MM.1S (cell line): ENCODE measurements at regions not wholly inside any gene's neighbourhood (a gene's known extent, or its start where the extent isn't known, plus 50 kb on each side); places are given as distances from the start of the nearest gene placed in this dataset.

Experiments used
- DNase-seq: peaks from one replicate; pipeline ENCODE4 v3.0.0-alpha.2; 2015
- H2AFZ ChIP-seq: fragments of 300-600 bp; sonication (generic); 2 replicates; pipeline ENCODE4 v1.6.0; 2016; ENCODE audit warnings: antibody characterized with exemption, low read length
- H3F3A ChIP-seq: fragments of 300-600 bp; sonication (generic); 2 replicates; pipeline ENCODE4 v1.6.1; 2016; ENCODE audit warnings: mild to moderate bottlenecking, antibody characterized with exemption, low read length, moderate library complexity, mixed read lengths; ENCODE audit not compliant: insufficient read depth
- H3K27ac ChIP-seq: fragments of 300-600 bp; sonication (generic); 2 replicates; pipeline ENCODE4 v1.5.1; 2016; ENCODE audit warnings: mild to moderate bottlenecking, low read length
- H3K27me3 ChIP-seq: fragments of 300-600 bp; sonication (generic); replicated peaks from 2 replicates; pipeline ENCODE4 v1.6.0; 2016; ENCODE audit warnings: low read length; ENCODE audit not compliant: insufficient read depth
- H3K36me3 ChIP-seq: fragments of 300-600 bp; sonication (generic); replicated peaks from 2 replicates; pipeline ENCODE4 v1.6.1; 2016; ENCODE audit warnings: mild to moderate bottlenecking, low read length, mixed read lengths; ENCODE audit not compliant: insufficient read depth
- H3K4me1 ChIP-seq: fragments of 300-600 bp; sonication (generic); 2 replicates; pipeline ENCODE4 v1.6.1; 2016; ENCODE audit warnings: low read length, mixed read lengths
- H3K4me2 ChIP-seq: fragments of 300-600 bp; sonication (generic); 2 replicates; pipeline ENCODE4 v1.6.0; 2016; ENCODE audit warnings: low read depth, low read length
- H3K4me3 ChIP-seq: fragments of 300-600 bp; sonication (generic); 2 replicates; pipeline ENCODE4 v1.5.1; 2016; ENCODE audit warnings: low read length, mixed read lengths
- H3K79me2 ChIP-seq: fragments of 300-600 bp; sonication (generic); 2 replicates; pipeline ENCODE4 v1.6.1; 2016; ENCODE audit warnings: mixed run types, low read length, mixed read lengths
- H3K9ac ChIP-seq: fragments of 300-600 bp; sonication (generic); 2 replicates; pipeline ENCODE4 v1.6.1; 2016; ENCODE audit warnings: low read length, mixed read lengths
- H3K9me2 ChIP-seq: fragments of 300-600 bp; sonication (generic); replicated peaks from 2 replicates; pipeline ENCODE4 v1.6.1; 2016; ENCODE audit warnings: mild to moderate bottlenecking, low read length, mixed read lengths; ENCODE audit not compliant: insufficient read depth
- H3K9me3 ChIP-seq: fragments of 300-600 bp; sonication (generic); replicated peaks from 2 replicates; pipeline ENCODE4 v1.6.1; 2016; ENCODE audit warnings: mild to moderate bottlenecking, low read length, mixed read lengths; ENCODE audit not compliant: insufficient read depth
- H4K20me1 ChIP-seq: fragments of 300-600 bp; sonication (generic); 2 replicates; pipeline ENCODE4 v1.6.1; 2016; ENCODE audit warnings: mild to moderate bottlenecking, low read length, moderate library complexity, mixed read lengths; ENCODE audit not compliant: insufficient read depth
- EZH2 ChIP-seq: fragments of 300-600 bp; sonication (generic); optimal IDR thresholded peaks from 2 replicates; pipeline ENCODE3; 2017; ENCODE audit warnings: low read depth, mild to moderate bottlenecking, antibody characterized with exemption, low read length, mixed read lengths
- EZH2phosphoT487 ChIP-seq: fragments of 300-600 bp; sonication (generic); IDR thresholded peaks from 2 replicates; pipeline ENCODE4 v1.6.1; 2018; ENCODE audit warnings: antibody characterized with exemption, low read length
- TF ChIP-seq, protein P1 (sequence below): fragments of 300-600 bp; sonication (generic); IDR thresholded peaks from 2 replicates; pipeline ENCODE4 v1.5.1; 2016; ENCODE audit warnings: antibody characterized with exemption, low read length, mixed read lengths

DNA sequence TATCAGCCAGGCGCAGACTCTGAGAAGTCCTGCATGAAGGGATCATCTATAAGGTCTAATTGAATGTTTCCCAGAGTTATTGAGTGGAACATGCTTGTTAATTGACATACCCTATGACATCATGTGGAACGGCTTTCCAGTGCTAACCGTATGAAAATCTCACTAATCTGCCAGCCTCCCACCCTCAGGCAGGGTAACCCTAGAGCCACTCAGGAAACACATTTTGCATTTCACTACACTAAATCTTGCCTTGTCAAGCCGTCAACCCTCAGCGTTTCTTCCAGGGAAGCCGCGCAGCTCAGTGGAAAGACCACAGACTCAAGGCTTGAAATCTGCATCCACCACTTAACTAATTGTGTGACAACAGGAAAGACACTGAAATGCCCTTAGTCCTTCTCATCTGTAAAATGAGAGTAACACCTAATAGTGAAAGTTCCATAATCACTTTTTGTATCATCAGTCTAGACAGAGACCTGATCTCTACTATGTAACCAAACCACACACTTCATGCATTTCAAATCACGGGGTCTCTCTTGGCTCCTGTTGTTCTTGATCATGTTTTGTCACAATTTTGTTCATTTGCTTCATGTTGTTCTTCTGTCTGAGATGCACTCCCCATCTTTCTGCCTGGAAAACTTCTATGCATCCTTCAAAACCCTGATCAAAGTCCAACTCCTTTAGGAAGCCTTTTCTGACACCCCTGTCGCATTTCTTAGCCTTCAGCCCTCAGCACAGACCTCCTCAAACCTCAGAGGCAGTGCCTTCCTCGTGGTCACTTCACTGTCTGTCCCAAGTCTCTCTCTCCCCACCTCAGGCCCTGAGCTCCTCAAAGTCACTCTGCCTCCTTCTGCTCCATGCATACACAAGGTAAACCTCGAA, 246.5 kb downstream of the TOMM20 start:
- no peaks in the 10 kb centered on the region for H3K27me3 ChIP-seq
- no peak overlapping the region for H2AFZ ChIP-seq
- H3K4me2 ChIP-seq, result no peak overlapping the region
- no peak for DNase-seq
- H3F3A ChIP-seq, result no peaks in the 10 kb centered on the region
- H3K4me1 ChIP-seq, result peaks cover 9% of the 10 kb centered on the region
- no peaks in the 10 kb centered on the region for H4K20me1 ChIP-seq
- H3K9me3 ChIP-seq, result no peaks in the 10 kb centered on the region
- no peaks in the 10 kb centered on the region for H3K79me2 ChIP-seq
- H3K36me3 ChIP-seq, result no peaks in the 10 kb centered on the region
- H3K9ac ChIP-seq, result no peak overlapping the region
- no peak overlapping the region for H3K4me3 ChIP-seq
- H3K9me2 ChIP-seq, result no peaks in the 10 kb centered on the region
- TF ChIP-seq, protein P1, sequence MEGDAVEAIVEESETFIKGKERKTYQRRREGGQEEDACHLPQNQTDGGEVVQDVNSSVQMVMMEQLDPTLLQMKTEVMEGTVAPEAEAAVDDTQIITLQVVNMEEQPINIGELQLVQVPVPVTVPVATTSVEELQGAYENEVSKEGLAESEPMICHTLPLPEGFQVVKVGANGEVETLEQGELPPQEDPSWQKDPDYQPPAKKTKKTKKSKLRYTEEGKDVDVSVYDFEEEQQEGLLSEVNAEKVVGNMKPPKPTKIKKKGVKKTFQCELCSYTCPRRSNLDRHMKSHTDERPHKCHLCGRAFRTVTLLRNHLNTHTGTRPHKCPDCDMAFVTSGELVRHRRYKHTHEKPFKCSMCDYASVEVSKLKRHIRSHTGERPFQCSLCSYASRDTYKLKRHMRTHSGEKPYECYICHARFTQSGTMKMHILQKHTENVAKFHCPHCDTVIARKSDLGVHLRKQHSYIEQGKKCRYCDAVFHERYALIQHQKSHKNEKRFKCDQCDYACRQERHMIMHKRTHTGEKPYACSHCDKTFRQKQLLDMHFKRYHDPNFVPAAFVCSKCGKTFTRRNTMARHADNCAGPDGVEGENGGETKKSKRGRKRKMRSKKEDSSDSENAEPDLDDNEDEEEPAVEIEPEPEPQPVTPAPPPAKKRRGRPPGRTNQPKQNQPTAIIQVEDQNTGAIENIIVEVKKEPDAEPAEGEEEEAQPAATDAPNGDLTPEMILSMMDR, result no peak
- TF ChIP-seq EZH2phosphoT487 (no peak), EZH2 (no peak)
- H3K27ac ChIP-seq, result no peak overlapping the region

DNA sequence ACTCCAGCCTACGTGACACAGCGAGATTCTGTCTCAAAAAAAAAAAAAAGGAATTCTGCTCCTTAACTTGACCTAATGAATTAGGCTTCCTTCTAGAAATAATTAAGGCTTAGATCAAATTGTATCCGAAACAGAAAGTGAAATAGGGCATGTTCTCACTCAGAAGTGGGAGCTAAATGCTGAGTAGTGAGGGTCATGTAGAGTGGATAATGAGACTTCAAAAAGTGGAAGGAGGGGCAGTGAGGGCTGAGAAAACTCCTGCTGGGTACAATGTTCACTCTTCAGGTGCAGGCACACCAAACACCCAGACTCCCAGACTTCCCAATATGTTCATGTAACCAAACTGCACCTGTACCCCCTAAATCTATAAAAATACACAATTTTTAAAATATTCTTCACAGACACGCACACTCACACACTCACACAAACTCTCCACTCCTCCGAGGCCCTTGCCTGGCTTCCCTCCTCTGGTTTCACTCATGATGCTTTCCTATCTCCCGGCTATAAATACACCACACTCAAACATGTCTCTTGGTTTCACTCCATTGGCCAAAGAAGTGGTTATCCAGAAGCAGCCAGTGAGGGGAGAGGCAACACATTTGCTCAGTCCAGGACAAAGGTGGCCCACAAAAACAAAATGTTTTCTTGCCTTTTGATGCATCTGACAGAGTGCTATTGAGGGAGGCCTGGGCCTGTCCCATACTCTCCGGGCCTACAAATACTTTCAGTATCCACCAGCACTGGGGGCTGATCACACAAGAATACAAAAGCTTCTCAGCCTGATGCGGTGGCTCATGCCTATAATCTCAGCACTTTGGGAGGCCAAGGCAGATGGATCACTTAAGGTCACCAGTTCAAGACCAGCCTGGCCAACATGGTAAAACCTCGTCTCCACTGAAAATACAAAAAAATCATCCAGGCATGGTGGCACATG, 249.2 kb downstream of the TOMM20 start:
- Histone ChIP-seq H3K27me3 (no peaks in the 10 kb centered on the region), H3K9me3 (no peaks in the 10 kb centered on the region), H3K4me3 (no peak overlapping the region), H3K36me3 (no peaks in the 10 kb centered on the region), H3K79me2 (no peaks in the 10 kb centered on the region), H3F3A (no peaks in the 10 kb centered on the region), H3K4me2 (peak overlapping the region; percentile 15; the same call in 1 of the 2 replicates), H3K9ac (no peak overlapping the region), H4K20me1 (no peaks in the 10 kb centered on the region), H3K9me2 (no peaks in the 10 kb centered on the region), H3K27ac (no peak overlapping the region), H2AFZ (no peak overlapping the region), H3K4me1 (peaks cover 9% of the 10 kb centered on the region)
- DNase-seq, result peak; percentile 71
- TF ChIP-seq, protein P1, result no peak
- TF ChIP-seq EZH2, result no peak
- TF ChIP-seq EZH2phosphoT487, result no peak

GRCh38 chr1:234878288-234878687, 250.3 kb downstream of the TOMM20 start:
- H3K4me3 ChIP-seq, result no peak overlapping the region
- no peaks in the 10 kb centered on the region for H3K36me3 ChIP-seq
- no peaks in the 10 kb centered on the region for H4K20me1 ChIP-seq
- H3K9me2 ChIP-seq, result no peaks in the 10 kb centered on the region
- no peaks in the 10 kb centered on the region for H3K27me3 ChIP-seq
- no peak overlapping the region for H3K27ac ChIP-seq
- TF ChIP-seq, protein P1, result no peak
- no peak for TF ChIP-seq EZH2
- TF ChIP-seq EZH2phosphoT487, result no peak
- no peaks in the 10 kb centered on the region for H3F3A ChIP-seq
- DNase-seq, result no peak
- H3K4me2 ChIP-seq, result no peak overlapping the region
- H3K4me1 ChIP-seq, result peaks cover 9% of the 10 kb centered on the region
- no peaks in the 10 kb centered on the region for H3K9me3 ChIP-seq
- H2AFZ ChIP-seq, result no peak overlapping the region
- no peak overlapping the region for H3K9ac ChIP-seq
- no peaks in the 10 kb centered on the region for H3K79me2 ChIP-seq
